Upper lobe of right lung (tissue), 1 donor: ENCODE measurements at regions not wholly inside any gene's neighbourhood (a gene's known extent, or its start where the extent isn't known, plus 50 kb on each side); places are given as distances from the start of the nearest gene placed in this dataset.

Source experiments
- ATAC-seq: fragments of 200-7000 bp; cut with Tn5 transposase; one replicate; pipeline ENCODE4 v1.9.1; 2020; ENCODE audit warnings: mild to moderate bottlenecking, moderate library complexity
- DNase-seq: peaks from one replicate; pipeline ENCODE4 v3.0.0-alpha.2; 2020
- H3K27ac ChIP-seq: fragments of 200-600 bp; one replicate; pipeline ENCODE4 v1.8.0; 2022
- H3K27me3 ChIP-seq: fragments of 200-600 bp; one replicate; pipeline ENCODE4 v1.8.0; 2022; ENCODE audit warnings: mild to moderate bottlenecking
- H3K36me3 ChIP-seq: fragments of 200-600 bp; one replicate; pipeline ENCODE4 v1.8.0; 2022
- H3K4me1 ChIP-seq: fragments of 200-600 bp; one replicate; pipeline ENCODE4 v1.8.0; 2022
- H3K4me3 ChIP-seq: fragments of 200-600 bp; one replicate; pipeline ENCODE4 v1.8.0; 2022; ENCODE audit warnings: mild to moderate bottlenecking
- H3K9me3 ChIP-seq: fragments of 200-600 bp; one replicate; pipeline ENCODE4 v1.8.0; 2022
- intact Hi-C: fragments of 100-400 bp; cut with DNase I; formaldehyde crosslinking; loops from one replicate; pipeline ENCODE4 v1.11.0; 2022
- TF ChIP-seq, protein P1 (sequence below): fragments of 200-600 bp; IDR thresholded peaks from one replicate; pipeline ENCODE4 v1.8.0; 2022; ENCODE audit warnings: antibody characterized with exemption
- donor health status: DM: no; HTN: yes; CAD: no; lungs with severe emphysema.

DNA sequence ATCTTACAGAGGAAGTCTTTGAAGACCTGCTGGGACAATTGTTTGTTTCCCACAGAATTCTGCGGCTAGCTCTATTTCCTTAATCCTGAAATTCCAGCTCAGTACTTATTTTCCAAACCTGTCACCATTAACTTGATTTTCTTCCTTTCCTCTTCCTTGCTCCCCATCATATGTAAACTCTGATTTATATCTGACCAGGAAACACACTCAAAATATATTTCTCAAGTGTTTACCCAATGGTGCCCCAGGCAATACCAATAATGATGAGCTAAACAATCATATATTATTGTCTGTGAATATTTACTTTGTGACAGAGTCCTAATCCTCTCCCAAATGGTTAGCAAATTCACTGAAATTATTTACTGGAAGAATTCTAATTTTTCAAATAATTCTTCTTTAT is 597.3 kb downstream of the PKHD1 start:
- intact Hi-C loops, result no loop called here

DNA sequence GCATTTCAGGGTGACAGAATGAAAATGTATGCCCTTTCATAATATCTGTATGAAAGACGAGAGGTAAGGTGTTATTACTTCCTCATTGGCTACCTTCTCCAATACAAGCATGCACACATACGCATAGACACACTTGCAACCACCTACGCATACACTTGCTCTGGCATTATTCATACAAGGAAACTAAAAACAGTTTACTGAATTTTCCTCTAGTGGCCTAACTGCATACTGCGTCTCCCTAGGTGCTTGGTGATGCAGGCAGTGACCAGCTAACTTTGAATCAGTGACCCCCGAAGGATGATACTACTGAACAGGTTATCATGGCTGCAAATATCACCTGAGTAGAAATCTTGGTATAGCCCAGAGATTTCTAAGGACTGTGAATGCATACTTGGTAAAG is 593.1 kb downstream of the PKHD1 start:
- Histone ChIP-seq H3K27ac (no peak overlapping the region), H3K4me1 (no peaks in the 10 kb centered on the region), H3K27me3 (no peaks in the 10 kb centered on the region), H3K36me3 (no peaks in the 10 kb centered on the region), H3K9me3 (no peaks in the 10 kb centered on the region), H3K4me3 (no peak overlapping the region)
- no peak for ATAC-seq
- no peak for DNase-seq
- intact Hi-C loops, result no loop called here
- TF ChIP-seq, protein P1, sequence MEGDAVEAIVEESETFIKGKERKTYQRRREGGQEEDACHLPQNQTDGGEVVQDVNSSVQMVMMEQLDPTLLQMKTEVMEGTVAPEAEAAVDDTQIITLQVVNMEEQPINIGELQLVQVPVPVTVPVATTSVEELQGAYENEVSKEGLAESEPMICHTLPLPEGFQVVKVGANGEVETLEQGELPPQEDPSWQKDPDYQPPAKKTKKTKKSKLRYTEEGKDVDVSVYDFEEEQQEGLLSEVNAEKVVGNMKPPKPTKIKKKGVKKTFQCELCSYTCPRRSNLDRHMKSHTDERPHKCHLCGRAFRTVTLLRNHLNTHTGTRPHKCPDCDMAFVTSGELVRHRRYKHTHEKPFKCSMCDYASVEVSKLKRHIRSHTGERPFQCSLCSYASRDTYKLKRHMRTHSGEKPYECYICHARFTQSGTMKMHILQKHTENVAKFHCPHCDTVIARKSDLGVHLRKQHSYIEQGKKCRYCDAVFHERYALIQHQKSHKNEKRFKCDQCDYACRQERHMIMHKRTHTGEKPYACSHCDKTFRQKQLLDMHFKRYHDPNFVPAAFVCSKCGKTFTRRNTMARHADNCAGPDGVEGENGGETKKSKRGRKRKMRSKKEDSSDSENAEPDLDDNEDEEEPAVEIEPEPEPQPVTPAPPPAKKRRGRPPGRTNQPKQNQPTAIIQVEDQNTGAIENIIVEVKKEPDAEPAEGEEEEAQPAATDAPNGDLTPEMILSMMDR, result no peak

More for the DNA sequence above, 597.3 kb downstream of the PKHD1 start:
- DNase-seq, result no peak
- no peaks in the 10 kb centered on the region for H3K4me1 ChIP-seq
- TF ChIP-seq, protein P1, result no peak
- H3K4me3 ChIP-seq, result no peak overlapping the region
- ATAC-seq, result no peak
- H3K36me3 ChIP-seq, result no peaks in the 10 kb centered on the region
- H3K27me3 ChIP-seq, result no peaks in the 10 kb centered on the region
- no peaks in the 10 kb centered on the region for H3K9me3 ChIP-seq
- no peak overlapping the region for H3K27ac ChIP-seq

DNA sequence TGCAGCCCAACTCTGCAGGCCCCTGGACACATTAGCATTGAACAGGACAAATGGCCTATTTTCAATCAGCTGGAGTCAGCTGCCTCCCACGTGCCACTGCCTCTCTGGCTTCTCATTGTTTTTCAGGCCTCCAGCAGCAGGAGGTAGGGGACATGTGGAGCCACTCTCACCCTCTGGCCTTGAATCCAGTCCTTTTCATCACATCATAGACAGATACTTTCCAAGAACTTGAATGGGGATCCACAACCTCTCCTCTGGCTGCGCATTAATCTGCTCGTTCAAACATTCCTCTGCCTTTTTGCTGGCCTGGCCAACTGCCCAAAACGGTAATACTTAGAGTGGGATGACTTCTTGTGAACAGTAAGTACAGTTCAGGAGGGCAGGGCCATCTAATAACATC is 592.3 kb downstream of the PKHD1 start:
- no peaks in the 10 kb centered on the region for H3K27me3 ChIP-seq
- no peak overlapping the region for H3K4me3 ChIP-seq
- H3K36me3 ChIP-seq, result no peaks in the 10 kb centered on the region
- H3K4me1 ChIP-seq, result no peaks in the 10 kb centered on the region
- intact Hi-C loops, result no loop called here
- TF ChIP-seq, protein P1, result no peak
- H3K9me3 ChIP-seq, result no peaks in the 10 kb centered on the region
- ATAC-seq (peak; percentile 41), DNase-seq (no peak)
- no peak overlapping the region for H3K27ac ChIP-seq

DNA sequence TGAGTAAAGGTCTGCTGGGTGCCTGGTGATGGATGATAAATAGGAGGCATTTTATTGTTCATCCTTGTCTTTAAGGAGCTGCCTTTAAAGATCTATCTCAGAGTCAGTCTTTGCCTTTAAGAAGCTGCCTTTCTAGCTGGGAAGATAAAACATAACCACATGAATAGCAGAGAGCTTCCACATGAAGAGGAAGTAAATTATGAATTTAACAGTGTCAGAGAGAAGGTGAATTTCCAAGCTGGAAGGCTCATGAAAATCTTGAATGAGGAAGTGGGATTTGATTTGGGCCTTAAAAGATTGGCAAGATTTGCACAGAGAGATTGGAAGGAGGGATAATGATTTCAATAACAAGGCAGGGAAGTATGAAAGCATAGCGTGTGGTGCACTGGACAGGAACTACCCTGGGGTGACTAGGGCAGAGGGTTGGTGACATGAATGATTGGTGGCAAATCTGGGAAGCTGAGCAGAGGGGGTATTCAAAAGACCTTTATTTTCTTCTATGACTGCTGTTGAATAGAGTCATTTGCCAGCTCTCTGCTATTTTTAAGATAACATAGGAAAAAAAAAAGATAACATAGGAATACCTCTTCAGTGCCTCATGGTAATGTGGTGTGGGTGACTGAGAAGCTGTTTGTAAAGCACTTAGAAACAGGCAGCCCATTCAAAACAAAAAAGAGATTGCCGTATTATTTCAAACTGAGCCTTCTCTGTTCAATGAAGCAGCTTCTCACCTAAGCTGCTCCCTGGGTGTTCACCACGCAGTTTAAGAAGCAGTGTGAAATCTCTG is 591.6 kb downstream of the PKHD1 start:
- Histone ChIP-seq H3K27ac (no peak overlapping the region), H3K4me1 (no peaks in the 10 kb centered on the region), H3K36me3 (no peaks in the 10 kb centered on the region), H3K9me3 (no peaks in the 10 kb centered on the region), H3K4me3 (no peak overlapping the region), H3K27me3 (no peaks in the 10 kb centered on the region)
- DNase-seq (no peak), ATAC-seq (no peak)
- intact Hi-C loops, result no loop called here
- TF ChIP-seq, protein P1, result no peak

DNA sequence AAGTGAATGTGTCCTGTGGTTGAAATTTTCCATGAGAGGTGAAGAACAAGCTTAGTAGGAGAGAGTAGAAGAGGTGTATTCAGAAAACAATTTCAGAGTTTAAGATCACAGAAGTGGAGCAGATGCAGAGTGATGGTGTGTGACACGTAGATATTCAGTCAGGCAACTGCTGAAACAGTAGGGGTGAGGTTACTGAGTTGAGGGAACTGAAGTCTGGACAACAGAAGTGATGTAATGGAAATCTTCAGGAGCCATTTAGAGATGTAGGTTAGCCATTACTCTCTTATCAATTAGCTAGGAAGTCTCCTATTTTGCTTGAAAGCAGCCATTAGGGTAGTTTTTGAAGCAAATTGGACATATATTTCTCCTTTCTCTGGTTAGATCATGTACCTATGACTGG is 584.4 kb downstream of the PKHD1 start:
- DNase-seq, result no peak
- no peaks in the 10 kb centered on the region for H3K4me1 ChIP-seq
- no peaks in the 10 kb centered on the region for H3K9me3 ChIP-seq
- H3K27me3 ChIP-seq, result no peaks in the 10 kb centered on the region
- no peak overlapping the region for H3K4me3 ChIP-seq
- no peak overlapping the region for H3K27ac ChIP-seq
- no peaks in the 10 kb centered on the region for H3K36me3 ChIP-seq
- intact Hi-C loops, result no loop called here
- ATAC-seq, result no peak
- TF ChIP-seq, protein P1, result no peak
